Right atrium auricular region (tissue), 2 donors: ENCODE measurements at regions not wholly inside any gene's neighbourhood (a gene's known extent, or its start where the extent isn't known, plus 50 kb on each side); places are given as distances from the start of the nearest gene placed in this dataset.

Experiments
- DNase-seq: peaks from one replicate; pipeline ENCODE4 v3.0.0-alpha.2; 2019; ENCODE audit warnings: low spot score
- H3K27ac ChIP-seq, 2 donors: fragments of 200-600 bp; sonication (generic); 1 replicate in 1 of 2; 2 replicates in 1 of 2; pipeline ENCODE4 v1.5.1; 2016 to 2019
- H3K27me3 ChIP-seq, 2 donors: fragments of 200-600 bp; sonication (generic); one replicate each; pipeline versions ENCODE4 v1.5.1 to v1.6.0; 2017 to 2019
- H3K36me3 ChIP-seq: fragments of 200-600 bp; sonication (generic); one replicate; pipeline ENCODE4 v1.5.1; 2016
- H3K4me1 ChIP-seq, 2 donors: fragments of 200-600 bp; sonication (generic); one replicate each; pipeline versions ENCODE4 v1.5.1 to v1.6.0; 2017 to 2019
- H3K4me3 ChIP-seq, 2 donors: fragments of 200-600 bp; sonication (generic); 1 replicate in 1 of 2; 2 replicates in 1 of 2; pipeline ENCODE4 v1.5.1; 2017 to 2019; ENCODE audit warnings: mild to moderate bottlenecking in 1 of 2, moderate library complexity in 1 of 2
- H3K9me3 ChIP-seq, 2 donors: fragments of 200-600 bp; sonication (generic); one replicate each; pipeline ENCODE4 v1.5.1; 2019
- CTCF ChIP-seq, 2 donors: fragments of 200-600 bp; sonication (generic); IDR thresholded peaks; one replicate each; pipeline ENCODE4 v1.5.1; 2019; ENCODE audit warnings: antibody characterized with exemption in 2 of 2

- TF ChIP-seq CTCF (IDR thresholded peaks at IDR 0.05) = no peak
- DNase-seq = no peak
- Histone ChIP-seq H3K27me3 (no peaks in the 10 kb centered on the region), H3K4me3 (no peak overlapping the region), H3K36me3 (no peaks in the 10 kb centered on the region), H3K4me1 (no peaks in the 10 kb centered on the region), H3K9me3 (no peaks in the 10 kb centered on the region), H3K27ac (no peak overlapping the region)
These were observed 167.6 kb upstream of the PITRM1 start for GRCh38 chr10:3340127-3340730.

GRCh38 chr10:3339531-3339950 is 167.0 kb upstream of the PITRM1 start:
- H3K27ac ChIP-seq = no peak overlapping the region
- no peaks in the 10 kb centered on the region for H3K27me3 ChIP-seq
- no peak overlapping the region for H3K4me3 ChIP-seq
- no peaks in the 10 kb centered on the region for H3K4me1 ChIP-seq
- no peak for DNase-seq
- H3K36me3 ChIP-seq = no peaks in the 10 kb centered on the region
- no peak for TF ChIP-seq CTCF (IDR thresholded peaks at IDR 0.05)
- H3K9me3 ChIP-seq = no peaks in the 10 kb centered on the region

DNA sequence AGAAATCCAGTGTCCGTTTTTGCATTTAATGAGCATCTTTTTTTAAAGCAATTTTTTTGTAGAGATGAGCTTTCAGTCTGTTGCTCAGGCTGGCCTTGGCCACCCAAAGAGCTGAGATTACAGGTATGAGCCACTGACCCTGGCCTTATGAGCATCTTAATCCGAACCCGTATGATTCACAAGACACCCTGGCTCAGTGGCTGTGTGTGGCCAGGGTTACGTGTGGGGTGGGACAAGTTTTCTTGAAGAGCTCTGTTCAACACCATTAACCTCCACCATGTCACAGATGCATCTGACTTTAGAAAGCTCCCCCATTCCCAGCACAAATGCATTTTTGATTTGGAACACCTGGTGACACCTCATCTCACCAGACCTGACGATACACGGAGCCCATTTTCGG is 166.5 kb upstream of the PITRM1 start:
- Histone ChIP-seq H3K4me1 (no peaks in the 10 kb centered on the region), H3K4me3 (no peak overlapping the region), H3K9me3 (no peaks in the 10 kb centered on the region), H3K36me3 (no peaks in the 10 kb centered on the region), H3K27me3 (no peaks in the 10 kb centered on the region), H3K27ac (no peak overlapping the region)
- no peak for TF ChIP-seq CTCF (IDR thresholded peaks at IDR 0.05)
- DNase-seq = no peak

GRCh38 chr10:3337741-3338140 is 165.2 kb upstream of the PITRM1 start:
- no peaks in the 10 kb centered on the region for H3K9me3 ChIP-seq
- H3K27me3 ChIP-seq = no peaks in the 10 kb centered on the region
- H3K36me3 ChIP-seq = no peaks in the 10 kb centered on the region
- H3K4me1 ChIP-seq = no peaks in the 10 kb centered on the region
- no peak overlapping the region for H3K27ac ChIP-seq
- no peak for TF ChIP-seq CTCF (IDR thresholded peaks at IDR 0.05)
- no peak overlapping the region for H3K4me3 ChIP-seq
- DNase-seq = no peak

- Histone ChIP-seq H3K4me1 (no peaks in the 10 kb centered on the region), H3K4me3 (no peak overlapping the region), H3K36me3 (no peaks in the 10 kb centered on the region), H3K27ac (no peak overlapping the region), H3K27me3 (no peaks in the 10 kb centered on the region), H3K9me3 (no peaks in the 10 kb centered on the region)
- TF ChIP-seq CTCF (IDR thresholded peaks at IDR 0.05) = no peak
- no peak for DNase-seq
These were observed 164.2 kb upstream of the PITRM1 start for GRCh38 chr10:3336673-3337293.

- H3K9me3 ChIP-seq = no peaks in the 10 kb centered on the region
- H3K27ac ChIP-seq = no peak overlapping the region
- TF ChIP-seq CTCF (IDR thresholded peaks at IDR 0.05) = no peak
- H3K4me1 ChIP-seq = no peaks in the 10 kb centered on the region
- H3K27me3 ChIP-seq = no peaks in the 10 kb centered on the region
- no peak for DNase-seq
- H3K36me3 ChIP-seq = no peaks in the 10 kb centered on the region
- no peak overlapping the region for H3K4me3 ChIP-seq
These were observed 160.8 kb upstream of the PITRM1 start for GRCh38 chr10:3333426-3333825.
